Mammary epithelial cell (primary cell): ENCODE measurements at regions not wholly inside any gene's neighbourhood (a gene's known extent, or its start where the extent isn't known, plus 50 kb on each side); places are given as distances from the start of the nearest gene placed in this dataset.

Experiments used
- EZH2 ChIP-seq: IDR thresholded peaks from 2 replicates; pipeline ENCODE4 v1.6.1; 2012; ENCODE audit warnings: low read length, inconsistent platforms, borderline replicate concordance
- TF ChIP-seq, protein P1 (sequence below), 2 donors: IDR thresholded peaks in 1 of 2; conservative IDR thresholded peaks in 1 of 2; 2 replicates each; pipeline ENCODE4 v1.5.1; 2011 to 2012; ENCODE audit warnings: inconsistent platforms in 2 of 2, low read length in 2 of 2, mild to moderate bottlenecking in 2 of 2, control low read depth in 1 of 2, low read depth in 1 of 2; ENCODE audit not compliant: insufficient read depth in 1 of 2; ENCODE audit errors: extremely low read depth in 1 of 2

DNA sequence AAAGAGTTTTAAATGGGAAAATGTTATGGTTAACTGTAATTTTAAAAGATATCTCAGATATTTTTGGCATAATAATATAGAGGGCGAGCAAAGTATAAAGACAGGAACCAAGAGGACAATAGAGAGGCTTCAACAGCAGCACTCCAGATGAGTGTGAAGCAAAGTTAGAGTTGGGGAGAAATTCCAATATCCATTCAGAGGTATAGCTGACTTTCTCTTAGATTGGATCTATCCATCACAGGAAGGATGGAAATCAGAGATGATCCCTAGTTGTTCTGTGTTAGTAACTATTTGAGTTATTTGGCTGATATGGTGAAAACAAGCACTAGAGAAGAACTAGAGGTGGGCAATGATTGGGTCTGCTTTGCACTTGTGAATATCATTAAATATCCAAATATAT, 786.0 kb upstream of the KLHL1 start:
- TF ChIP-seq, protein P1, sequence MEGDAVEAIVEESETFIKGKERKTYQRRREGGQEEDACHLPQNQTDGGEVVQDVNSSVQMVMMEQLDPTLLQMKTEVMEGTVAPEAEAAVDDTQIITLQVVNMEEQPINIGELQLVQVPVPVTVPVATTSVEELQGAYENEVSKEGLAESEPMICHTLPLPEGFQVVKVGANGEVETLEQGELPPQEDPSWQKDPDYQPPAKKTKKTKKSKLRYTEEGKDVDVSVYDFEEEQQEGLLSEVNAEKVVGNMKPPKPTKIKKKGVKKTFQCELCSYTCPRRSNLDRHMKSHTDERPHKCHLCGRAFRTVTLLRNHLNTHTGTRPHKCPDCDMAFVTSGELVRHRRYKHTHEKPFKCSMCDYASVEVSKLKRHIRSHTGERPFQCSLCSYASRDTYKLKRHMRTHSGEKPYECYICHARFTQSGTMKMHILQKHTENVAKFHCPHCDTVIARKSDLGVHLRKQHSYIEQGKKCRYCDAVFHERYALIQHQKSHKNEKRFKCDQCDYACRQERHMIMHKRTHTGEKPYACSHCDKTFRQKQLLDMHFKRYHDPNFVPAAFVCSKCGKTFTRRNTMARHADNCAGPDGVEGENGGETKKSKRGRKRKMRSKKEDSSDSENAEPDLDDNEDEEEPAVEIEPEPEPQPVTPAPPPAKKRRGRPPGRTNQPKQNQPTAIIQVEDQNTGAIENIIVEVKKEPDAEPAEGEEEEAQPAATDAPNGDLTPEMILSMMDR (conservative IDR thresholded peaks at IDR 0.05 in 1 of 2, IDR thresholded peaks at IDR 0.05 in 1 of 2; ENCODE audit: extremely low read depth in 1 of 2, insufficient read depth in 1 of 2, low read depth in 1 of 2, low read length in 2 of 2) = no peak
- TF ChIP-seq EZH2 = no peak
